ENCODE measurements at regions not wholly inside any gene's neighbourhood (a gene's known extent, or its start where the extent isn't known, plus 50 kb on each side); places are given as distances from the start of the nearest gene placed in this dataset.
A peak's percentile ranks its signal among the peaks of the same experiment; 100 is the strongest.
"Not testable (repeated sequence)": the region's sequence is repeated elsewhere in the genome, so short reads cannot be mapped to it uniquely, and the experiment has no call there.

DNA sequence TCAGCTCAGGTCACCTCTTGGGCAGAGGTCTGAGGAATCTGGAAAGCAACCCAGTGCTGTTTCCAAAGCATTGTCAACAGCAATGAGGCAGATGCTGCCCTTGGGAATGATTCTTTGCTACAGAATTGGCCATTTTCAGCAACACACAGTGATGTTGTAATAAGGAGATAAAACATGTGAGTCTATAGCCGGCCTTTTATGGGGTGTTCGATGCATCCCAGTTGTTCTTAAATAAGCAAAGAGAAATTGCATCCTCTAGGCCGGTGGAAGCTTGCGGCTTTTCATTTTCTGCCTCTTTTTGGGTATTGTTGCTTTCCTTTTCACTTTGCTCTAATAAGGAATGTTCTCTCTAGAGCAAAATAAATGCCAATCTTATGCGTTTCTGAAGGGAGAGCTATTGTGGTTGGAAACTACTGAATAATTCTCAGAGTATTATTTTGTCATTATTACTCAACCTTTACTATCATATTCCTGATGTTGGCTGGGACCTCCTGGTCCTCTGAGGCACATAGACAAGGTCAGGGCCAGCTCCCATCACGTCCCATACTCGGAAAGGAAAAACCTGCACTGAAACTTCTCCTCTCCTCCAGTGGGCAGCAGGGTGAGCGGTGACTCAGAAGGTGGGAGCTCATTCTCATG, 214.2 kb downstream of the CDH26 start:
- no peak for DNase-seq

- DNase-seq, result no peak
These were observed 218.9 kb downstream of the CDH26 start for GRCh38 chr20:60177080-60177479.

DNA sequence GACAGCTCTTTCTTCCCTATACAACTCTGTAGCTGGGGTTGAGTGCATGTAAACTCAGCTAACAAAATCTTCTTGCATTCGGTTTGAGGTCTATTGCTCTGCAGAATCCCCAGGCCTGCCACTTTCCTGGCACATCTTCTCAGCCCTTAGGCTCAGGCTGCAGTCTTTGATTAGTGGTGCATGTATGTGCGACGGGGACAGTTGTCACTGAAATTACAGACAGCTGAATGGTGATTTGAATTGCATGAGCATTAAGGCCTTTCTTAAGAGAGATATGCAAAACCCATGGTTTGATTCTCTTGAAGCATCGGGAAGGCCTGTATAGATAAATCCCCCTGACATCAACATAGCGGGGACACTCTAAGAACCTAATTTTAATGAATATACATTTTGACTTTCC, 222.8 kb downstream of the CDH26 start:
- DNase-seq, result no peak

GRCh38 chr20:60186412-60186811, 228.2 kb downstream of the CDH26 start:
- DNase-seq, result no peak

- no peak for DNase-seq
These were observed 229.5 kb downstream of the CDH26 start for GRCh38 chr20:60187683-60188082.

DNA sequence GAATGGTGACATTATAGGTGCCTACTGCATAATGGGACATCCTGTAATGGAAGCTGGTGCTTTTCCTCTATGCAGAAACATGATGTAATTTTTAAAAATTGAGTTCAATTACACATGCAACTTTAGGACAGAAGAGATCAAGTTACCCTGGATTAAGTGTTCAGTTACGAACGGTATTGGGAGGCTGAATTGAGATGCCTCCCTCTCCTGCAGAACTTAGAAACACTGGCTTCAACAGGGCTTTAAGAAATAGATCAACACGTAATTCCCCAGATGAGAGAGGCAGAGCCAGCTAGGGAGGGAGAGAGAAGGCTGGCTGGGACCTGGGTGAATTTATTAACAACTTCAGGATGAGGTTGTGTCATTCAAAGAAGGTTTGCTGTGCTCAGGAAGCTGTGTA, 232.8 kb downstream of the CDH26 start:
- no peak for DNase-seq

DNA sequence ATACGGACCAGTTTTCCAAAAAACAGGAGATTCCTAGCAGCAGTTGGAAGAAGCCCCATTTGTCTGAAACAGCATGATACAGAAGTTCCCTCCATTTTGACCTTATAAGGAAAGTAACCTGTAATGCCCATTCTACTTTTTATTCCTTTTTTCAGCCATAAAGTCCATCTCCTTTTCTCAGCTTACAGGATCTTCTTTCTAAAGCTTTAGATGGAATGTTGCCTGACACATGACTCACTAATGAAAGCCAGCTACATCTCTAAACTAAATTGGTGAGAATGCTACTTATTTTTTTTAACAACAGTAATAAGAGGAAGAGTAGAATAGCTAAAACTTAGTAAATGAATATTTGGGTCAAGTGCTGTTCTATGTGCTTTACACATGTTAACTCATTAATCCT, 234.1 kb downstream of the CDH26 start:
- no peak for DNase-seq

DNA sequence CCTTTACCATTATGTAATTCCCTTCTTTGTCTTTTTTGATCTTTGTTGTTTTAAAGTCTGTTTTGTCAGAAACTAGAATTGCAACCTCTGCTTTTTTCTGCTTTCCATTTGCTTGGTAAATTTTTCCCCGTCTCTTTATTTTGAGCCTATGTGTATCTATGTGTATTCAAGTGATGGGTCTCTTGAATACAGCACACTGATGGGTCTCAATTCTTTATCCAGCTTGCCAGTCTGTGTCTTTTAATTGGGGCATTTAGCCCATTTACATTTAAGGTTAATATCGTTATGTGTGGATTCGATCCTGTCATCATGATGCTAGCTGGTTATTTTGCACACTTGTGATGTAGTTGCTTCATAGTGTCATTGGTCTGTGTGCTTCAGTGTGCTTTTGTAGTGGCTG, 240.9 kb downstream of the CDH26 start:
- DNase-seq, result not testable (repeated sequence)

DNA sequence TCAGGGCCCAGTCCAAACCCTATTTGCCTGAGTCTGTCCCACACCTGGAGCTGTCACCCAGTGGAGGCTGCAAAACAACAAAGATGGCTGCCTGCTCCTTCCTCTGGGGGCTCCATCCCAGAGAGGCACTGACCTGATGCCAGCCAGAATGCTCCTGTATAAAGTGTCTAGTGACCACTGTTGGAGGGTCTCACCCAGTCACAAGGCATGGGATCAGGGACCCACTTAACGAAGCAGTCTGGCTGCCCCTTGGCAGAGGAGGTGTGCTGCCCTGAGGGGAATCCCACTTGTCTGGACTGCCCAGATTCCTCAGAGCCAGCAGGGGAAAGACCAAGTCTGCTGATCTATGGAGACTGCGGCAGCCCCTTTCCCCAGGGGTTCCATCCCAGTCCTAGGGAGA, 241.6 kb downstream of the CDH26 start:
- DNase-seq, result no peak

DNA sequence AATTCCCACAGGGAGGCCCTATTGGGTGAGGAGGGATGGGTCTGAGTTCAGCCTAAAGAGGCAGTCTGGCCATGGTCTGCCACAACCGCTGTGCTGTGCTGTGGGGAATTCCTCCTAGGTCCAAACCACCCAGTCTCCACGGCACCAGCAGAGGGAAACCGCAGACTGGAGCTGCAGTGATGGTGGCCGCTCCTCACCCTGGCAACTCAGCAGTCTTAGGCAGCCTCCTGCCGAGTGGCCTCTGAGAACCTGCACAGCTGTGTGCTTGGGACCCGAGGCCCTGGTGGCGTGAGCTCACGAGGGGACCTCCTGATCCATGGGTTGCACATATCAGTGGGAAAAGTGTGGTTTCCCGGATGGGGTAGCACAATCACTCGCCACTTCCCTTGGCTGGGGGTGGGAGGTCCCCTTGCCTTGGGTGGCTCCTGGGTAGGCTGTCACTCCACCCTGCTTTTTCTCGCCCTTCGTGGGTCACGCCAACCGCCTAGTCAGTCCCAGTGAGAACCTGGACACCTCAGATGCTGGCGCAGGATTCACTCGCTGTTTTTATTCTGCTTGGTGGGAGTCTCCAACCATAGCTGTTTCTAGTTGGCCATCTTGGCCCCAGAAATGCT, 242.2 kb downstream of the CDH26 start:
- DNase-seq, result no peak

GRCh38 chr20:60201198-60201835, 243.1 kb downstream of the CDH26 start:
- no peak for DNase-seq

DNA sequence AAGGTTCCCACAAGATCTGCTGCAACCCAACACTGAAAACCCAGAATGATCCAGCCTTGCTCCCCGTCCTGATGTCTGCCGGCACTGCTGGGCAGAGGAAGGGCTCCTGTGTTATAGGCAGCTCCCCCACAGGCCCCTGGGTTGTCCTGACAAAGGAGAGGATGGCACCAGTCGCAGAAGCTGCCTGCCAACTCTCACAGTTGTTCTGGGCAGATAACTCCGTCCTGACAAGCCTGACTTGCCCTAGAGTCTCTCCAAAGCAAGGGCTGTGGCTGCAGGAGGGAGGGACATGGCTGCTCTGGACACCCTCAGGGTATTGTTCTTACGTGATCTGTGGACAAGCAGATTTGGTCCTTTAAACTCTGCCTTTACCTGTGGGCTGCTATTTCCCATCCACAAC, 243.8 kb downstream of the CDH26 start:
- DNase-seq, result no peak

GRCh38 chr20:60203451-60203850, 245.2 kb downstream of the CDH26 start:
- DNase-seq, result no peak

- DNase-seq, result no peak
These were observed 246.4 kb downstream of the CDH26 start for GRCh38 chr20:60204601-60205000.

DNA sequence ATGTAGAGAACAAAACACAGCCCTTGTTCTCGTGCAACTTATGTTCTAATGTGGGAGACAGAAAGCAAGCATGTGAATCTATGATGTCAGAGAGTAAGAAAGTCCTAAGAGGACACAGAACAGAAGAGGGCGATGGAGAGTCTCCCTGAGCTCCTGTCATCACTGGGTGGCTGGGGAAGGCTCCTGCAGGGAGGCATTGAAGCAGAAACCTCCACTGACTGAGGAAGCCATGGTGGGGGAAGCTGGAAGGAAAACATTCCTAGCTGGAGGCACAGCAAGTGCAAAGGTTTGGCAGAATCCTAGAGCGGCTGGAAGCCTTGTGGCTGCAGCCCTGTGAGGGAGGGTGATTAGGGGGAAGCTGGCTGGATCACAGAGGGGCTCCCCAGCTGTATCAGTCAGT, 248.0 kb downstream of the CDH26 start:
- DNase-seq, result no peak

DNA sequence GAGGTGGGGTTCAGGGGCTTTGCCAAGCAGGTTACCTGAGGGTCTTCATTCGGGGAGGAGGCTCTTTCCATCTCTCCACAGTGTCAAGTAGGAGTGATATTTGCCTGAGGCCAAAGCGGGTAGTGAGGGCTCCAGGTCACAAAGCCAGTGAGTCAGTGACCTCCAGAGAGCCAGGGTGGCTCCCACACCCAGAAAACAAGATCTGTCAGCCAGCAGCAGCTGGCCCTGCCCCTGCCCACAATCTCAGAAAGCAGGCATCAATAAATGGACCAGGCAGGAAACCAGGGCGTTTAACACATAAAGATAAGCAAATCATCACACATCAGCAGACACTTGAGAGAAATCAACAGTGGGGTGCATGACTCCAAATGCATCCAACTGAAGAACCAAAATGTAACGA, 250.8 kb downstream of the CDH26 start:
- DNase-seq, result no peak

DNA sequence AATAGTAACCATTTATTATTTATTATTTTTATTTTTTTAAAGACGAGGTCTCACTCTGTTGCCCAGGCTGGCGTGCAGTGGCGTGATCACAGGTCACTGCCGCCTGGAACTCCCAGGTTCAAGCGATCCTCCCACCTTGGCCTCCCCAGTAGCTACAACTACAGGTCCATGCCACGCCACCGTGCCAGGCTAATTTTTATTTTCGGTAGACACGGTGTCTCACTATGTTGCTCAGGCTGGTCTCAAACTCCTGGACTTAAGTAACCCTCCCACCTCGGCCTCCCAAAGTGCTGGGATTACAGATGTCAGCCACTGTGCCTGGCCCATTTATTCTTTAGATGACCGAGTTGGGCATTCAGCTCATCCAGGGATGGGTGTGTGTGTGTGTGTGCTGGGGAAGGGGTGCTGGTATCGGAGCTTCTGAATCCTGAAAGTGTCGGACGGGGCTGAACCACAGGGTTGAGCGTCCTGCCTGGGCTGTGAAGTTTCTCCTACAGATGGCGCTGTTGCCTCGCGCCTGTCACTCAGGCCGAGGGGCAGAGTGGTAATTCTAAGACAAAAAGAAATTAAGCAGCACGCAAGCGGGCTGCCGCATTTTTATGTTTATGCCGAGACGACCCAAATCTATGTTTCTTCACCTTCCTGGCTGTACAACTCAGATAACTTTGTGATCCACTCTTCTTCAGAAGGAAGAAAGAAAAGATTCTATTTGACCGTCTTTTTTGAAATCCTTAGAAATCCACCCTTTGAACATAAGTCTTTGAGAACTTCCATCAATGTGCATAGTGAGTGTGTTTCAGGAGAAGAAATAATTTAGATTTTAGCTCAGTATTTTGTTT, 252.8 kb downstream of the CDH26 start:
- DNase-seq, result peak in 3 of 4 experiments; percentile 6 to 10 (median 8)

DNA sequence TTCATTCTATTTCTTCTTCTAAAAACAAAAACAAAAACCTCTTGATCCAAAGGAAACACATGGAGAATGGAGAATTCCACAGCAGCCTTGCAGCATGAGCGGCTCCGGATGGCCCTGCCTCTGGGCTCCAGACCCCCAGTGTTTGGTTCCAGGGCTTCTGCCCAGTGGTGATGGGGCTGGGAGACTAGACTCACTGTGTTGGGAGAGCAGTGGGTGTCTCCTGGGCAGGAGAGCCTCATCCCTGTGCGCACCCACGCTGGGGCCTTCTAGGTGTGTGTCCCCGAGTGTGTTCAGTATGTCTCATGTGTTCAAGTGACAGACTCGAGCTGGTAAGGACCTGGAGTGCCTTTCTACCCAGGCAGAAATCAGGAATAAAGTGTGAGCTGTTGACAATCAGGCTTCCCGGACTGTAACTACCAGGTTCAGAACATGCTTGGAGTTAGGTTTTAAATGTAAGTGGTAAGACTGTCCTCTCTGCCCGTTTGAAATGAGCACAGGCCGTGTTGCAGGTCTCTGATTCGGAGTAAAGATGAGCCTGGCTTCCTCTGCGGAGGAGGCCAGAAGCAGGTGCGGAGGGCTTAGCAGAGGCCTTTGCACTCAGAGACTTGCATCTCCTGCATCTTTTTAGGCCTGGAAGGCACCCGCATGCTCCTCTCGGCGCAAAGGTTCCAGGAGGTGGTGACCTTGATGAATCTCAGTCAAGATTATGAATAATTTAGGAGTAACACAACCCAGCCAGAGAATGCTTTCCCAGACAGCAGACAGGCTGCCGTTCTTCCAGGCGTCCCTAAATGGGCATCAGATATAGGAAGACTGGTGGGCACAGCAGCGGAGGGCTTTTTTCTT, 253.6 kb downstream of the CDH26 start:
- no peak for DNase-seq

DNA sequence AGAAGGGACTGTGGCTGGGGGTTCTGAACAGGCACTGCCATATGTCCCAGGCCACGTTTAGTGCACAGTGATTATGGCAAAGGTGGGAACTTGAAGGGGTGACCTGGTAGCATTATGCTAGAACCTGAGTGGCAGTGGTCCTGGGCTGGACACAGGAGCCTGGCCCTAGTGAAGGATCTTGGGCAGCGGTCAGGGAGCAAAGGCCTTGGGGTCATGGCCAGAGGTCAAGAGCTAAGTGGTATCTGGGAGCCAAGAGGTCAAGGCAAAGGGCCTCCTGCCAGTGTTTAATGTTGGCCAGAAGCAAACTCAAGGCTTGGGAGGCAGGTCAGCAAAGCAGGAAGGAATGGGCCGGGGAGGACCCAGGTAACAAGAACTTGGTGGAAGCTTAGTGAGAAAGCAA, 254.5 kb downstream of the CDH26 start:
- DNase-seq, result no peak

DNA sequence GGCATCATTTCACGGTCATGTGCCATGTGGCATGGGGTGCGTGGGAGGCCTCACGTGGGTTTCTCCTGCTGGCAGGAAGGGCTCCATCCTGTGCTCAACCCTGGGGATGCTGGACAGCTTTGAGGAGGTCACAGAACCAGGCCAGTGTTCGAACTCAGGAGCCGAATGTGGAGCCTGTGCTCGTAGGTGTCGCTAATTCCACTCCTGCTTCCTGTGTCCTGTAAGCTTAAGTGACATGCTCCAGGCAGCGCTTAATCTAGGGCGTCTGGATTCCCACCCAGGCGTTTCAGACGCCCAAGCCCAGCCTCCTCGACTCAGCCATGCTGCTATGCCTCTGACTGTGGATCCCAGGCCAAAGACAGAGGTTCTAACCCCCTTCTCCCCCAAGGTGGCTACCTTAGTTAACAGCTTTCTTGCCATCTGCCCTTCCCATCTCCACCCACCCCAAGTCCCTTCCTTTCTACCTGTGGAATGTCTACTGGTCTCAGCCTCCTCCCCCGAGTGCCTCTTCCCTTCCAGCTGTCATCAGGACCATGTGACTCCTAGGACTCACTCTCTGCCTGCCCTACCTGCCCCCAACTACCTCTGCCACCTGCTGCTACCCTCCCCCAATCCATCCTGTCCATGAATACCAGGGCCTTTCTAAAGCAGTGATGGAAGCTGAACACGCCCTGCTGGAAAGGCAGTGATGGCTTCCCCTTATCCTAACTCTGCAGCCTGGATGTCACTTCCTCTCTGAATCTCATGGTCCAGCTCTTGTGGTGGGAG, 255.1 kb downstream of the CDH26 start:
- no peak for DNase-seq

DNA sequence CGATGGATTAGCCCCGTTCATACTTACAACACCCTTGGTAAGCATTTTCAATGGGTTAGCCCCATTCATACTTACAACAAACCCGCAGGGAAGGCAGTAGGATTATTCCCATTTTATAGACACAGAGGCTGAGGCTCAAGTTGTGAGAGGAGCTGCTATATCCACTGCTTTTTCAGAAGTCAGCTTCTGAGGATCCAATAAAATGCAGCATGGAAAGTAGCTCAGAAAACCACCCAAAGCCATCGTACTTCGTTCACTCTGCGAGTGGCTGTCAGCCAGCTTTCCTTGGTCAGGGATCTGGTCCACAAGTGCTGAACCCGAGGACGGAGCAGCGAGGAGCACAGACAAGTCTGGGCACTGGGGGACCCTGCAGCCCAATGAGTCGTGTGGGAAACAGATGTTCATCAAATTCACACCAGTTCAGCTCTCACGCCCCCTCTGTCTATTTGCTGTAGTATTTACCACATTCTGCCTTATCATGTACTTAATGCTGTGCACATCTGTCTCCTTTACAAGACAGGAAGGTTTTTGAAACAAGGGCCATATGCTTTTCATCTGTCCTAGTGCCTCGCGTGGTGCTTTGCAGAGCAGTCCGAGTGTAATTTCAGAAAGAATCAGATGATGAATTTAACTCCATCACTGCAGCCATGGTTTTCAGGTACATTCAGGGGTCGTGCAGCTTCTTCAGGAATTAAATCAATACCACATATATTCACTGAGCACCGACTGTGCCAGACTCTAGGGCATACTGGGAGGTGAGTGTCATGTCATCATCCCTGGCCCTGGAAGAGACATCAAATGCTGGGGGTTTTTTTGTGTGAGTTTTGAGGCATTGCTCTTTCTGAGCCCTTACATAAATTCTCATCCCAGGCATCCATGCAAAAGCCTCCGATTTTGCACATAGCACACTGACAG, 256.9 kb downstream of the CDH26 start:
- DNase-seq, result no peak

Measured in activated CD4-positive, CD25-positive, alpha-beta regulatory T cell (primary cell).